Left lung (tissue), 4 donors: ENCODE measurements at regions not wholly inside any gene's neighbourhood (a gene's known extent, or its start where the extent isn't known, plus 50 kb on each side); places are given as distances from the start of the nearest gene placed in this dataset.
A peak's percentile ranks its signal among the peaks of the same experiment; 100 is the strongest.

Source experiments
- ATAC-seq: fragments of 200-7000 bp; cut with Tn5 transposase; one replicate; pipeline ENCODE4 v1.9.1; 2020; ENCODE audit warnings: moderate library complexity
- DNase-seq, 4 donors: peaks; one replicate each; pipeline ENCODE4 v3.0.0-alpha.2; 2013 to 2020
- H3K27ac ChIP-seq, 2 donors: fragments of 200-600 bp; sonication (generic) in 1 of 2; one replicate each; pipeline versions ENCODE4 v1.5.0 to v1.8.0; 2020 to 2021
- H3K27me3 ChIP-seq, 2 donors: fragments of 200-600 bp; sonication (generic) in 1 of 2; one replicate each; pipeline versions ENCODE4 v1.5.0 to v1.8.0; 2020 to 2021
- H3K36me3 ChIP-seq, 2 donors: fragments of 200-600 bp; sonication (generic) in 1 of 2; one replicate each; pipeline versions ENCODE4 v1.5.0 to v1.8.0; 2020 to 2021
- H3K4me1 ChIP-seq, 2 donors: fragments of 200-600 bp; one replicate each; pipeline ENCODE4 v1.8.0; 2021
- H3K4me3 ChIP-seq, 2 donors: fragments of 200-600 bp; sonication (generic) in 1 of 2; one replicate each; pipeline versions ENCODE4 v1.5.0 to v1.8.0; 2020 to 2021; ENCODE audit warnings: mild to moderate bottlenecking in 1 of 2
- H3K9me3 ChIP-seq, 2 donors: fragments of 200-600 bp; sonication (generic) in 1 of 2; one replicate each; pipeline versions ENCODE4 v1.5.0 to v1.8.0; 2020 to 2021
- CTCF ChIP-seq, 2 donors: fragments of 200-600 bp; sonication (generic) in 1 of 2; IDR thresholded peaks; one replicate each; pipeline versions ENCODE4 v1.5.0 to v1.8.0; 2021; ENCODE audit warnings: antibody characterized with exemption in 2 of 2
- intact Hi-C, 2 donors: fragments of 100-400 bp; cut with DNase I; formaldehyde crosslinking; loops; one replicate each; pipeline versions ENCODE4 v1.11.2 to v1.14.2; 2022
- donor health status: DM: no; HTN: yes; CAD: no.
- donor health status: DM: no; HTN: no; CAD: no.

GRCh38 chr4:18134111-18134510, 112.6 kb upstream of the LCORL start:
- no peaks in the 10 kb centered on the region for H3K4me1 ChIP-seq
- no peak for ATAC-seq
- H3K27me3 ChIP-seq, result no peaks in the 10 kb centered on the region
- no peak overlapping the region for H3K4me3 ChIP-seq
- no peak for DNase-seq
- no peak overlapping the region for H3K27ac ChIP-seq
- H3K36me3 ChIP-seq, result no peaks in the 10 kb centered on the region
- intact Hi-C loops, result no loop called here
- TF ChIP-seq CTCF (IDR thresholded peaks at IDR 0.05), result no peak
- no peaks in the 10 kb centered on the region for H3K9me3 ChIP-seq

GRCh38 chr4:18130256-18130655, 108.7 kb upstream of the LCORL start:
- intact Hi-C loops, result no loop called here
- Histone ChIP-seq H3K4me3 (no peak overlapping the region), H3K4me1 (no peaks in the 10 kb centered on the region), H3K36me3 (no peaks in the 10 kb centered on the region), H3K27ac (no peak overlapping the region), H3K27me3 (no peaks in the 10 kb centered on the region), H3K9me3 (no peaks in the 10 kb centered on the region)
- DNase-seq (no peak), ATAC-seq (no peak)
- no peak for TF ChIP-seq CTCF (IDR thresholded peaks at IDR 0.05)

- Histone ChIP-seq H3K27ac (no peak overlapping the region), H3K27me3 (no peaks in the 10 kb centered on the region), H3K9me3 (no peaks in the 10 kb centered on the region), H3K4me3 (no peak overlapping the region), H3K36me3 (no peaks in the 10 kb centered on the region), H3K4me1 (no peaks in the 10 kb centered on the region)
- DNase-seq (no peak), ATAC-seq (no peak)
- no peak for TF ChIP-seq CTCF (IDR thresholded peaks at IDR 0.05)
- intact Hi-C loops, result no loop called here
Measured at GRCh38 chr4:18128241-18128640, 106.7 kb upstream of the LCORL start.

GRCh38 chr4:18127030-18127429, 105.5 kb upstream of the LCORL start:
- intact Hi-C loops, result no loop called here
- no peak for TF ChIP-seq CTCF (IDR thresholded peaks at IDR 0.05)
- H3K27ac ChIP-seq, result no peak overlapping the region
- no peaks in the 10 kb centered on the region for H3K27me3 ChIP-seq
- DNase-seq (no peak), ATAC-seq (no peak)
- no peaks in the 10 kb centered on the region for H3K36me3 ChIP-seq
- H3K9me3 ChIP-seq, result no peaks in the 10 kb centered on the region
- H3K4me3 ChIP-seq, result no peak overlapping the region
- H3K4me1 ChIP-seq, result no peaks in the 10 kb centered on the region

- ATAC-seq (peak; percentile 14), DNase-seq (peak in 1 of 4 donors; percentile 30)
- Histone ChIP-seq H3K27ac (no peak overlapping the region), H3K27me3 (no peaks in the 10 kb centered on the region), H3K36me3 (no peaks in the 10 kb centered on the region), H3K4me1 (no peaks in the 10 kb centered on the region), H3K9me3 (no peaks in the 10 kb centered on the region), H3K4me3 (no peak overlapping the region)
- TF ChIP-seq CTCF (IDR thresholded peaks at IDR 0.05), result no peak
- intact Hi-C loops, result no loop called here
Measured at GRCh38 chr4:18113710-18114331, 92.3 kb upstream of the LCORL start.
